G401 (cell line): ENCODE measurements at regions not wholly inside any gene's neighbourhood (a gene's known extent, or its start where the extent isn't known, plus 50 kb on each side); places are given as distances from the start of the nearest gene placed in this dataset.

ENCODE experiments used
- DNase-seq: peaks from one replicate; pipeline ENCODE4 v3.0.0-alpha.2; 2015; ENCODE audit warnings: low spot score
- in situ Hi-C: cut with HindIII; loops from 2 replicates; pipeline ENCODE4 v1.10.0; 2016; ENCODE audit warnings: low sequenced_read_pairs, mixed read lengths

- in situ Hi-C loops: no loop called here
- peak; percentile 24 for DNase-seq
Measured at GRCh38 chr14:21734457-21735074, 60.9 kb upstream of the OR4E1 start.

- DNase-seq: no peak
- in situ Hi-C loops: no loop called here
Measured at GRCh38 chr14:21729703-21730233, 56.1 kb upstream of the OR4E1 start.

GRCh38 chr14:21725250-21725649 is 51.6 kb upstream of the OR4E1 start:
- DNase-seq: no peak
- in situ Hi-C loops: no loop called here

- no peak for DNase-seq
- in situ Hi-C loops: no loop called here
Measured at GRCh38 chr14:21724090-21724973, 50.7 kb upstream of the OR4E1 start.

- peak; percentile 3 for DNase-seq
- in situ Hi-C loops: no loop called here
Measured at GRCh38 chr14:21723431-21724045, 49.9 kb upstream of the OR4E1 start.
